B cell (primary cell): ENCODE measurements at regions not wholly inside any gene's neighbourhood (a gene's known extent, or its start where the extent isn't known, plus 50 kb on each side); places are given as distances from the start of the nearest gene placed in this dataset.

ENCODE experiments used
- CTCF ChIP-seq: fragments of 200-600 bp; IDR thresholded peaks from one replicate; pipeline ENCODE4 v1.8.0; 2022; ENCODE audit warnings: antibody characterized with exemption, mild to moderate bottlenecking
- EZH2 ChIP-seq: IDR thresholded peaks from 2 replicates; pipeline ENCODE4 v1.6.1; 2012; ENCODE audit warnings: borderline replicate concordance, low read depth, mild to moderate bottlenecking, moderate library complexity, low read length; ENCODE audit not compliant: insufficient read depth, poor library complexity, severe bottlenecking

DNA sequence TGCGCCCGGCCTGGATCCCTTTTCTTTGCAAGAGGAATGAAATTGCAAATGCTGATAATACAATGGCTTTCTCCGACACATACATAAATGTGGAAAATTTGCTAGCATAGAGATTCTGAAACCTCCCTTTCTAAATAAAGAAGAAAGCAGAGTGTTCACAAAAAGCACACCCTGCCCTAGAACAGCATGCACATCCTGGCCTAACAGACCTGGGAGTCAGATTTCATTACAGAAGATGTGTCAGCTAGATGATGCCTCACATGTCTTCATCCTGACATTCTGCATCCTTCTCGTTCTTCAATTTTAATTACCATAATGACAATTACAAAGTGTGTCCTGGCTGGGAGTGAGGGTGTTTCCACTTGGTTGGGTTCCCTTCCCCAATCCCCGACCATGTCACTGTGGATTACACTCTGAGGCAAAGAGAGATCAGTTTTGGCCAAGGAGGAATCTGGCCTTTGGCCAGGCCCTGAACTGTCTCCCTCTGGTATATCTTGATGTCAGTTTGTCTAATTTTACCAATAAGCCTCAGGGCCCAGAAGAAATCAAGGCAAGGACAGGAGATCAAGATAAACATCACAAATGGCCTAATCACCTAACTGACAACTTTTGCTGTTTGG is 104.9 kb upstream of the SPATA12 start:
- TF ChIP-seq CTCF (no peak), EZH2 (no peak)
